Astrocyte (in vitro differentiated cells and primary cell): ENCODE measurements at regions not wholly inside any gene's neighbourhood (a gene's known extent, or its start where the extent isn't known, plus 50 kb on each side); places are given as distances from the start of the nearest gene placed in this dataset.

Experiments
- DNase-seq: peaks from one replicate; pipeline ENCODE4 v3.0.0-alpha.2; 2010; ENCODE audit warnings: low read depth
- FAIRE-seq: peaks from 2 replicates; lab custom pipeline; 2011; peaks lifted over from hg19 to GRCh38; lab: Jason Lieb, UNC
- H2AFZ ChIP-seq: 2 replicates; pipeline ENCODE4 v1.6.0; 2012; ENCODE audit warnings: low read depth, low read length, inconsistent platforms
- H3K27ac ChIP-seq: 2 replicates; pipeline ENCODE4 v1.5.1; 2011; ENCODE audit warnings: low read depth, low read length, inconsistent platforms
- H3K27me3 ChIP-seq: 2 replicates; pipeline ENCODE4 v1.6.0; 2011; ENCODE audit warnings: low read length, inconsistent platforms; ENCODE audit not compliant: insufficient read depth
- H3K36me3 ChIP-seq: 2 replicates; pipeline ENCODE4 v1.5.1; 2011; ENCODE audit warnings: low read length, inconsistent platforms; ENCODE audit not compliant: insufficient read depth
- H3K4me1 ChIP-seq: 2 replicates; pipeline ENCODE4 v1.5.1; 2011; ENCODE audit warnings: low read length, inconsistent platforms; ENCODE audit not compliant: insufficient read depth
- H3K4me2 ChIP-seq: 2 replicates; pipeline ENCODE4 v1.6.0; 2012; ENCODE audit warnings: low read length, inconsistent platforms
- H3K4me3 ChIP-seq: 2 replicates; pipeline ENCODE4 v1.5.1; 2011; ENCODE audit warnings: low read depth, mild to moderate bottlenecking, low read length, inconsistent platforms; ENCODE audit not compliant: insufficient read depth
- H3K79me2 ChIP-seq: 2 replicates; pipeline ENCODE4 v1.6.0; 2012; ENCODE audit warnings: mild to moderate bottlenecking, low read length, inconsistent platforms; ENCODE audit not compliant: insufficient read depth
- H3K9ac ChIP-seq: 2 replicates; pipeline ENCODE4 v1.6.0; 2012; ENCODE audit warnings: mild to moderate bottlenecking, low read length, inconsistent platforms
- H3K9me3 ChIP-seq: 2 replicates; pipeline ENCODE4 v1.5.1; 2012; ENCODE audit warnings: low read depth, mild to moderate bottlenecking, low read length, inconsistent platforms; ENCODE audit not compliant: insufficient read depth
- H4K20me1 ChIP-seq: 2 replicates; pipeline ENCODE4 v1.6.0; 2012; ENCODE audit warnings: low read length, inconsistent platforms; ENCODE audit not compliant: insufficient read depth
- H3K27ac Mint-ChIP-seq: one replicate; pipeline ENCODE4 v1.8.0; 2021; ENCODE audit warnings: mild to moderate bottlenecking, mixed read lengths; ENCODE audit not compliant: unreplicated experiment
- H3K27me3 Mint-ChIP-seq: one replicate; pipeline ENCODE4 v1.8.0; 2021; ENCODE audit warnings: low read depth, mixed read lengths; ENCODE audit not compliant: unreplicated experiment
- H3K36me3 Mint-ChIP-seq: one replicate; pipeline ENCODE4 v1.8.0; 2021; ENCODE audit warnings: low read depth, mixed read lengths; ENCODE audit not compliant: unreplicated experiment
- H3K4me1 Mint-ChIP-seq: one replicate; pipeline ENCODE4 v1.8.0; 2021; ENCODE audit warnings: low read depth, mixed read lengths; ENCODE audit not compliant: unreplicated experiment
- H3K4me3 Mint-ChIP-seq: one replicate; pipeline ENCODE4 v1.8.0; 2021; ENCODE audit warnings: mild to moderate bottlenecking, moderate library complexity, mixed read lengths; ENCODE audit not compliant: unreplicated experiment
- H3K9me3 Mint-ChIP-seq: one replicate; pipeline ENCODE4 v1.8.0; 2021; ENCODE audit warnings: mild to moderate bottlenecking, mixed read lengths; ENCODE audit not compliant: unreplicated experiment
- EZH2 ChIP-seq: IDR thresholded peaks from 2 replicates; pipeline ENCODE4 v1.6.1; 2012; ENCODE audit warnings: mild to moderate bottlenecking, low read length, inconsistent platforms; ENCODE audit not compliant: insufficient read depth
- TF ChIP-seq, protein P1 (sequence below): IDR thresholded peaks from 2 replicates; pipeline ENCODE4 v1.5.1; 2011; ENCODE audit warnings: low read depth, mild to moderate bottlenecking, inconsistent platforms, low read length, moderate library complexity; ENCODE audit not compliant: insufficient read depth

DNA sequence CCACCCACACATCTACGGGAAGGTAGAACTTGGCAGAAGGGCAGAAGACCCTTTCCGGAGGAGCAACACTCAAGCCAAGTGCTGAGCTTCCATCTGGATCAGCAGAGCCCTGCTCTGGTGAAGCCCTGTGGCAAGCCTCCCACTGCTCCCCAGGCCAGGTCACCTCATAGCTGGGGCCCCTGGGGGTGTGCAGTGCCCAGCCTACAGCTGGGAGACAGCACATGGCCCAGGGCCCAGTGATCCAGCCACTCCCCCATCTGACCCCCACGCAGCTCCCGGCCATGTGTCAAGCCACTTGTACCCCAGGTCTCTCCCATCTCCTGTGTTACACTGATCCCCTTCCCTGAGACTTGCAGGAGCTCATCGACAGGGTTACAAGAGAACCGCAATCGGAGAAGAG, 95.7 kb downstream of the RBFOX3 start:
- peaks cover 7% of the 10 kb centered on the region for H3K4me1 Mint-ChIP-seq
- Histone ChIP-seq H2AFZ (no peak overlapping the region), H3K4me1 (no peaks in the 10 kb centered on the region), H3K79me2 (no peaks in the 10 kb centered on the region), H3K36me3 (no peaks in the 10 kb centered on the region), H3K9me3 (peaks cover 6% of the 10 kb centered on the region), H4K20me1 (no peaks in the 10 kb centered on the region), H3K4me3 (no peak overlapping the region), H3K27ac (no peak overlapping the region), H3K27me3 (no peaks in the 10 kb centered on the region), H3K4me2 (no peak overlapping the region), H3K9ac (no peak overlapping the region)
- H3K4me3 Mint-ChIP-seq = no peak overlapping the region
- TF ChIP-seq EZH2 = no peak
- TF ChIP-seq, protein P1, sequence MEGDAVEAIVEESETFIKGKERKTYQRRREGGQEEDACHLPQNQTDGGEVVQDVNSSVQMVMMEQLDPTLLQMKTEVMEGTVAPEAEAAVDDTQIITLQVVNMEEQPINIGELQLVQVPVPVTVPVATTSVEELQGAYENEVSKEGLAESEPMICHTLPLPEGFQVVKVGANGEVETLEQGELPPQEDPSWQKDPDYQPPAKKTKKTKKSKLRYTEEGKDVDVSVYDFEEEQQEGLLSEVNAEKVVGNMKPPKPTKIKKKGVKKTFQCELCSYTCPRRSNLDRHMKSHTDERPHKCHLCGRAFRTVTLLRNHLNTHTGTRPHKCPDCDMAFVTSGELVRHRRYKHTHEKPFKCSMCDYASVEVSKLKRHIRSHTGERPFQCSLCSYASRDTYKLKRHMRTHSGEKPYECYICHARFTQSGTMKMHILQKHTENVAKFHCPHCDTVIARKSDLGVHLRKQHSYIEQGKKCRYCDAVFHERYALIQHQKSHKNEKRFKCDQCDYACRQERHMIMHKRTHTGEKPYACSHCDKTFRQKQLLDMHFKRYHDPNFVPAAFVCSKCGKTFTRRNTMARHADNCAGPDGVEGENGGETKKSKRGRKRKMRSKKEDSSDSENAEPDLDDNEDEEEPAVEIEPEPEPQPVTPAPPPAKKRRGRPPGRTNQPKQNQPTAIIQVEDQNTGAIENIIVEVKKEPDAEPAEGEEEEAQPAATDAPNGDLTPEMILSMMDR = no peak
- H3K9me3 Mint-ChIP-seq = peaks cover 9% of the 10 kb centered on the region
- peaks cover 3% of the 10 kb centered on the region for H3K36me3 Mint-ChIP-seq
- no peak for FAIRE-seq
- no peak overlapping the region for H3K27ac Mint-ChIP-seq
- H3K27me3 Mint-ChIP-seq = peaks cover 22% of the 10 kb centered on the region
- no peak for DNase-seq

DNA sequence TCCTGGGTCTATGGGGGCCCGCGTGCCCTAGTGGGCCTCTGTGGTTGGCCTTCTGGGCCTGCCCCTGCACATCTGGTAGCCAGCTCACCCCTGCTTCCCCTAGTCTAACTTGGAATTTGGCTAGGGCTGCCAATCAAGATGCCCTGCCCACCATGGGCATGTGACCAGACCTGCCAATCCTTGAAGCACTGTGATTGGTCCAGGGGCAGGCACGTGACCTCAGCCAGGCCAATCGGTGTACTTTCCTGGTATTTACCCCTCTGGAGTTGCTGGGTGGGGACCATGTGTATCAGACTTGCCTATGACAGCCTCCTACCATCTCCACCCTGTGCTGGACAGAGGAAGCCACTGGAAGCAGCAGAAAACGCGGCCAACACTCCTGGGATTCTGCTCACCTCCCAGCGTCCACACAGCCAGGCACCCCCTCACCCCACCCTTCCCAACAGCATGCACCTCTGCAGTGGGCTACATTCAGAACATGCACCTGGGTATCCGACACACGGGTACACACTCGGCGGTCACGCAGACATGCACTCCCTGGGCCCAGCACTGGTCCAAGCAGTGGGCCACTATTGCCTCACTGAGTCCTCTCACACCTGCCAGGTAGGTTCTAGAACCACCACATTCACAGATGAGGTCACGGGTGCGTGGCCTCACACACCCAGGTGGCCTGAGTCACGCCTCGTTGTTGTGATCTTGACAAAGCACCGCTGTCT, 96.9 kb downstream of the RBFOX3 start:
- Histone ChIP-seq H3K4me2 (no peak overlapping the region), H2AFZ (no peak overlapping the region), H3K36me3 (no peaks in the 10 kb centered on the region), H3K9me3 (peaks cover 6% of the 10 kb centered on the region), H3K4me1 (no peaks in the 10 kb centered on the region), H4K20me1 (no peaks in the 10 kb centered on the region), H3K27ac (no peak overlapping the region), H3K27me3 (no peaks in the 10 kb centered on the region), H3K4me3 (no peak overlapping the region), H3K9ac (no peak overlapping the region), H3K79me2 (no peaks in the 10 kb centered on the region)
- FAIRE-seq (no peak), DNase-seq (no peak)
- no peak for TF ChIP-seq EZH2
- TF ChIP-seq, protein P1 = no peak
- Mint-ChIP-seq H3K4me1 (peaks cover 7% of the 10 kb centered on the region), H3K36me3 (peaks cover 4% of the 10 kb centered on the region), H3K9me3 (peaks cover 9% of the 10 kb centered on the region), H3K4me3 (no peak overlapping the region), H3K27me3 (peaks cover 26% of the 10 kb centered on the region), H3K27ac (no peak overlapping the region)

DNA sequence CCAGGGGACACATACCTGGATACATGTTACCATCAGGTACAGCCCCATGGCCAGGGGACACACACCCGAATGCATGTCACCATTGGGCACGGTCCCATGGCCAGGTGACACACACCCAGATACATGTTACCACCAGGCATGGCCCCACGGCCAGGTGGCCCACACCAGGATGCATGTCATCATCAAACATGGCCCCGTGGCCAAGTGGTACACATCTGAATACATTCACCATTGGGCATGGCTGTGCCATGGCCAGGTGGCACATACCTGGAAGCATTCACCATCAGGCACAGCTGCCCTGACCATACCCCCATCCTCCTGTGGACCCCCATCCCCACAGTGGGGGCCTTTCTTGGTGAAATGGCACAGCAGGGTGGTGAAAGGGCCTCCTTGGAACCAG, 97.6 kb downstream of the RBFOX3 start:
- H3K4me3 Mint-ChIP-seq = no peak overlapping the region
- Histone ChIP-seq H3K36me3 (no peaks in the 10 kb centered on the region), H3K27me3 (no peaks in the 10 kb centered on the region), H3K4me2 (no peak overlapping the region), H3K4me3 (no peak overlapping the region), H3K9me3 (peaks cover 6% of the 10 kb centered on the region), H2AFZ (no peak overlapping the region), H3K27ac (no peak overlapping the region), H3K4me1 (no peaks in the 10 kb centered on the region), H3K9ac (no peak overlapping the region), H4K20me1 (no peaks in the 10 kb centered on the region), H3K79me2 (no peaks in the 10 kb centered on the region)
- DNase-seq = no peak
- H3K9me3 Mint-ChIP-seq = peaks cover 9% of the 10 kb centered on the region
- H3K36me3 Mint-ChIP-seq = peaks cover 4% of the 10 kb centered on the region
- TF ChIP-seq, protein P1 = no peak
- no peak for TF ChIP-seq EZH2
- H3K27me3 Mint-ChIP-seq = peaks cover 26% of the 10 kb centered on the region
- no peak overlapping the region for H3K27ac Mint-ChIP-seq
- no peak for FAIRE-seq
- H3K4me1 Mint-ChIP-seq = peaks cover 7% of the 10 kb centered on the region
